ENCODE measurements at regions not wholly inside any gene's neighbourhood (a gene's known extent, or its start where the extent isn't known, plus 50 kb on each side); places are given as distances from the start of the nearest gene placed in this dataset.

- TF ChIP-seq, protein P1, sequence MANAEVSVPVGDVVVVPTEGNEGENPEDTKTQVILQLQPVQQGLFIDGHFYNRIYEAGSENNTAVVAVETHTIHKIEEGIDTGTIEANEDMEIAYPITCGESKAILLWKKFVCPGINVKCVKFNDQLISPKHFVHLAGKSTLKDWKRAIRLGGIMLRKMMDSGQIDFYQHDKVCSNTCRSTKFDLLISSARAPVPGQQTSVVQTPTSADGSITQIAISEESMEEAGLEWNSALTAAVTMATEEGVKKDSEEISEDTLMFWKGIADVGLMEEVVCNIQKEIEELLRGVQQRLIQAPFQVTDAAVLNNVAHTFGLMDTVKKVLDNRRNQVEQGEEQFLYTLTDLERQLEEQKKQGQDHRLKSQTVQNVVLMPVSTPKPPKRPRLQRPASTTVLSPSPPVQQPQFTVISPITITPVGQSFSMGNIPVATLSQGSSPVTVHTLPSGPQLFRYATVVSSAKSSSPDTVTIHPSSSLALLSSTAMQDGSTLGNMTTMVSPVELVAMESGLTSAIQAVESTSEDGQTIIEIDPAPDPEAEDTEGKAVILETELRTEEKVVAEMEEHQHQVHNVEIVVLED (CRISPR knock-in tag; IDR thresholded peaks at IDR 0.05; ENCODE audit: borderline replicate concordance), result no peak
- TF ChIP-seq SMARCC2 (IDR thresholded peaks at IDR 0.05) (no peak), FOXC1 (CRISPR knock-in tag; IDR thresholded peaks at IDR 0.05; ENCODE audit: borderline replicate concordance) (no peak), GFI1 (CRISPR knock-in tag; IDR thresholded peaks at IDR 0.05; ENCODE audit: borderline replicate concordance) (no peak), KLF13 (CRISPR knock-in tag; IDR thresholded peaks at IDR 0.05) (no peak), YY1 (IDR thresholded peaks at IDR 0.05; ENCODE audit: insufficient read depth, insufficient replicate concordance, low read depth, low read length) (no peak)
- TF ChIP-seq, protein P2, sequence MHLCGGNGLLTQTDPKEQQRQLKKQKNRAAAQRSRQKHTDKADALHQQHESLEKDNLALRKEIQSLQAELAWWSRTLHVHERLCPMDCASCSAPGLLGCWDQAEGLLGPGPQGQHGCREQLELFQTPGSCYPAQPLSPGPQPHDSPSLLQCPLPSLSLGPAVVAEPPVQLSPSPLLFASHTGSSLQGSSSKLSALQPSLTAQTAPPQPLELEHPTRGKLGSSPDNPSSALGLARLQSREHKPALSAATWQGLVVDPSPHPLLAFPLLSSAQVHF (CRISPR knock-in tag; IDR thresholded peaks at IDR 0.05), result no peak
- TF ChIP-seq, protein P3, sequence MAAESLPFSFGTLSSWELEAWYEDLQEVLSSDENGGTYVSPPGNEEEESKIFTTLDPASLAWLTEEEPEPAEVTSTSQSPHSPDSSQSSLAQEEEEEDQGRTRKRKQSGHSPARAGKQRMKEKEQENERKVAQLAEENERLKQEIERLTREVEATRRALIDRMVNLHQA (CRISPR knock-in tag; IDR thresholded peaks at IDR 0.05), result no peak
These were observed 707.8 kb downstream of the DSC3 start (continued) for GRCh38 chr18:30334781-30335180.

DNA sequence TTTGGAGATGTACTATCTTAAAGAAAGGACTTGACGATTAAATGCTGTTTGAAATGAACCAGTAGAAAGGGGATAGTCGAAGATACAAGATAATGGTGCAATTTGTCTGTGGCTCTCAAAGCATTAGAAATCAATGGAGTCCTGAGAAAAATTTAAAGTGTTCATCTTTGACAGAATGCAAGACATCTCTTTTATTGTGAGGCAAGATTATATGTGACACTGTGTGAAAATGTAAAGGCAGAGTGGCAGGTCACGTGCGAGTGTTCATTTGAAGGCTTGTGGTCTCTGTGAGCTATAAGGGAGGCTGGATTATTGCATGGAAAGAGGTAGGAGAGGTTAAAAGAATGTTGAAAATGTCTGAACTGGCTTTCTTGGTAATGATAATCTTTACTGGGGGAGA lies 709.2 kb downstream of the DSC3 start:
- DNase-seq (ENCODE audit: low spot score), result no peak
- Histone ChIP-seq H3K9ac (ENCODE audit: insufficient read depth, low read depth, low read length) (no peak overlapping the region), H3K79me2 (ENCODE audit: insufficient read depth, low read length) (no peaks in the 10 kb centered on the region), H3K4me1 (ENCODE audit: insufficient read depth, low read length) (no peaks in the 10 kb centered on the region), H4K20me1 (ENCODE audit: insufficient read depth, low read length) (no peaks in the 10 kb centered on the region; the same call in 1 of the 2 replicates), H3K27ac (ENCODE audit: extremely low read length, insufficient read depth, low read length) (no peak overlapping the region), H3K27me3 (ENCODE audit: control insufficient read depth in 1 of 2, insufficient read depth in 2 of 2, low read length in 2 of 2) (no peaks in the 10 kb centered on the region), H3K36me3 (replicated peaks in 1 of 2; ENCODE audit: control insufficient read depth in 1 of 2, insufficient read depth in 2 of 2, low read length in 2 of 2) (no peaks in the 10 kb centered on the region), H2AFZ (ENCODE audit: low read length) (no peak overlapping the region), H3K4me2 (ENCODE audit: low read depth, low read length) (no peak overlapping the region), H3K4me3 (replicated peaks in 1 of 3; ENCODE audit: insufficient read depth in 1 of 3, low read depth in 2 of 3, low read length in 3 of 3) (no peak overlapping the region), H3K9me3 (ENCODE audit: low read length) (no peaks in the 10 kb centered on the region)
- POLR2A ChIA-PET, result no interaction called here
- intact Hi-C loops (cut with micrococcal nuclease; ENCODE audit: unreplicated experiment) (no loop called here), in situ Hi-C loops (cut with HindIII; ENCODE audit: extremely low pct_ligation_motif_present, low pct_unique_long_range_greater_than_20kb) (no loop called here)
- 12% methylated on average over 4 of the region's 4 CpGs for WGBS (ENCODE audit: low lambda C conversion rate)
- no peak for ATAC-seq
- no peak for FAIRE-seq
- CTCF ChIA-PET (ENCODE audit: low intra/inter-chr PET ratio, low total read pairs), result no interaction called here
- no TSS peak for BruUV-seq (replicated peaks)
- TF ChIP-seq PPARG (CRISPR knock-in tag; conservative IDR thresholded peaks at IDR 0.05) (no peak), HMGA1 (CRISPR knock-in tag; conservative IDR thresholded peaks at IDR 0.05) (no peak), MTA1 (CRISPR knock-in tag; IDR thresholded peaks at IDR 0.05; ENCODE audit: borderline replicate concordance) (no peak), POLR2A (IDR thresholded peaks at IDR 0.05; ENCODE audit: insufficient read depth in 1 of 2, low read depth in 2 of 2, low read length in 2 of 2) (no peak), ZNF773 (CRISPR knock-in tag; IDR thresholded peaks at IDR 0.05; ENCODE audit: borderline replicate concordance) (no peak), ELF1 (CRISPR knock-in tag; IDR thresholded peaks at IDR 0.05) (no peak), ZMYM4 (CRISPR knock-in tag; IDR thresholded peaks at IDR 0.05) (no peak), RCOR2 (CRISPR knock-in tag; IDR thresholded peaks at IDR 0.05) (no peak)
- TF ChIP-seq, protein P4, sequence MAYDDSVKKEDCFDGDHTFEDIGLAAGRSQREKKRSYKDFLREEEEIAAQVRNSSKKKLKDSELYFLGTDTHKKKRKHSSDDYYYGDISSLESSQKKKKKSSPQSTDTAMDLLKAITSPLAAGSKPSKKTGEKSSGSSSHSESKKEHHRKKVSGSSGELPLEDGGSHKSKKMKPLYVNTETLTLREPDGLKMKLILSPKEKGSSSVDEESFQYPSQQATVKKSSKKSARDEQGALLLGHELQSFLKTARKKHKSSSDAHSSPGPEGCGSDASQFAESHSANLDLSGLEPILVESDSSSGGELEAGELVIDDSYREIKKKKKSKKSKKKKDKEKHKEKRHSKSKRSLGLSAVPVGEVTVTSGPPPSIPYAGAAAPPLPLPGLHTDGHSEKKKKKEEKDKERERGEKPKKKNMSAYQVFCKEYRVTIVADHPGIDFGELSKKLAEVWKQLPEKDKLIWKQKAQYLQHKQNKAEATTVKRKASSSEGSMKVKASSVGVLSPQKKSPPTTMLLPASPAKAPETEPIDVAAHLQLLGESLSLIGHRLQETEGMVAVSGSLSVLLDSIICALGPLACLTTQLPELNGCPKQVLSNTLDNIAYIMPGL (CRISPR knock-in tag; IDR thresholded peaks at IDR 0.05; ENCODE audit: borderline replicate concordance in 1 of 2, low read depth in 1 of 2), result no peak
- TF ChIP-seq, protein P5, sequence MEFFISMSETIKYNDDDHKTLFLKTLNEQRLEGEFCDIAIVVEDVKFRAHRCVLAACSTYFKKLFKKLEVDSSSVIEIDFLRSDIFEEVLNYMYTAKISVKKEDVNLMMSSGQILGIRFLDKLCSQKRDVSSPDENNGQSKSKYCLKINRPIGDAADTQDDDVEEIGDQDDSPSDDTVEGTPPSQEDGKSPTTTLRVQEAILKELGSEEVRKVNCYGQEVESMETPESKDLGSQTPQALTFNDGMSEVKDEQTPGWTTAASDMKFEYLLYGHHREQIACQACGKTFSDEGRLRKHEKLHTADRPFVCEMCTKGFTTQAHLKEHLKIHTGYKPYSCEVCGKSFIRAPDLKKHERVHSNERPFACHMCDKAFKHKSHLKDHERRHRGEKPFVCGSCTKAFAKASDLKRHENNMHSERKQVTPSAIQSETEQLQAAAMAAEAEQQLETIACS (CRISPR knock-in tag; IDR thresholded peaks at IDR 0.05), result no peak
